HG02798 (cell line): ENCODE measurements at regions not wholly inside any gene's neighbourhood (a gene's known extent, or its start where the extent isn't known, plus 50 kb on each side); places are given as distances from the start of the nearest gene placed in this dataset.
"Not testable (repeated sequence)": the region's sequence is repeated elsewhere in the genome, so short reads cannot be mapped to it uniquely, and the experiment has no call there.

Experiments
- ATAC-seq: cut with Tn5 transposase; IDR thresholded peaks from one replicate; pipeline ENCODE4 v1.9.1; 2021; ENCODE audit warnings: mild to moderate bottlenecking; ENCODE audit not compliant: unreplicated experiment, poor library complexity

DNA sequence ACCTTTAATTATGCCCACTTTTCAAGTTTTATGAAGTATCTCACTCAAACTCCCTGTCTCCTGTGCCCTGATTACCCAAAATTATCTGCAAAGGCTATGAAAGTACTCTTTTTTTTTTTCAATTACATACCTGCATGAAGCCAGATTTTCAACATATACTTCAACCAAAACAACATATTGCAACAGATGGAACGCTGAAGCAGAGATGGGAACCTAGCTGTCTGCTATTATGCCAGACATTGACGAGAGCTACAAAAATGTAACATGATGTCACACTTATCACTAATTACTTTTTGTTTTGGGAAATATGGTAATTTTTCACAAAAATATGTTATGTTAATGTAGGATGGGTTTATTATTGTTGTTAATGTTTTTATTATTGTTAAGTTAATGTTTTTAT lies 86.5 kb upstream of the SLC1A3 start:
- no peak for ATAC-seq

- no peak for ATAC-seq
Observed at GRCh38 chr5:36521219-36521618, 85.2 kb upstream of the SLC1A3 start.

DNA sequence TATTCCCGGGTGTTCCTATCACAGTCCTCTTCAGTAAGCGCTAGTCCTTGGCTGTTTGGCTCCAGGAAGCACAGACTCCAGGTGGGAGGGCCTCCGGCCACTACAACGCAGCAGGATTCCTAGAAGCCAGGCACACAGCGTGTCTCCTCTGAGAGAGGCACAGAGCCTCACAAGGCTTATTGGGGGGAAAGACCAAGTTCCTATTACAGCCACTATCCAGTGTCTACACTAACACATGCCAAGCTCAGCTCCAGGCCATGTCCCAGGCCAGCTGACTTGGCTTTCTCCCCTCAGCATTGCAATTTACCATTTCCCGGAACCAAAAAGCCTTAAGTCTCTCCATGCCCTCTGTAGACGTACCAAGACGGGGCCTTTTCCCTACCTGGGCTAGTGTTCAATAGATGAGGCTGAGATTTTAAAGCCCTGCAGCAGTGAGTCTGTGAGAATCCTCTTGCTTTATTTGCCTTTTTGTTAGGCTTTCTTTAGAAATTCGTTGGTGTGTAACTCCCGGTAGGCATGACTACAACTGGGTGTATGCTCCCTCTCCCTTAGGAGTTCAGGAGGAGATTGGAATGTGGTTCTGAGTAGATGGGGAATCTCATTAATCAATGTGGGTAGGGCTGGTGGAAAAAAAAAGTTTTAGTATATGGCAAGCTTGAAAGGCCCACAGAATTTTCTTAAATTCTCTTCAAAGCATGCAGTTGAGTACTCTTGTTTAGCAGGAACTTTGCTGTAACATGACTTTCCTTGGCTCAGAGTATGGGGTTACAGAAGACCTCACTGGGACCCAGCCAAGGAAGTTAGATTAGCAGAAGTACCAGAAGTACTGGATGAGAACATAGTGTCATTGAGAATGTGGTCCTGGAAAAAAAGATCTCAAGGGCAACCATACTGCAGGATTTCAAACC lies 84.3 kb upstream of the SLC1A3 start:
- ATAC-seq = no peak

DNA sequence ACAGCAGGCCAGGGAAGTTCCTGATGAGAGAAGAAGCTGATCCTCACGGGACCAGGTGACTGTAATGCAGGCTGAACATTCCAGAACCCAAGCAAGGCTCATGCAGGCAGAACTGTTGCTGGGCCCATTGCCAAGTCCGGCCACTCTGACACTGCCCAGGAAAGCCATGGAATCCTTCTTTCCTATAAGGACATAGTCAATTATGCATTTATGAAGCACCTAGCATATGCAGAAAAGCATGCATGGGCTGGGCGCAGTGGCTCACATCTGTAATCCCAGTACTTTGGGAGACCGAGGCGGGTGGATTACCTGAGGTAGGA lies 83.7 kb upstream of the SLC1A3 start:
- ATAC-seq = no peak

GRCh38 chr5:36523450-36523849 lies 83.0 kb upstream of the SLC1A3 start:
- no peak for ATAC-seq

- no peak for ATAC-seq
Observed at GRCh38 chr5:36523926-36524325, 82.5 kb upstream of the SLC1A3 start.

- ATAC-seq = no peak
Observed at GRCh38 chr5:36526537-36526936, 79.9 kb upstream of the SLC1A3 start.

GRCh38 chr5:36528588-36528987 lies 77.8 kb upstream of the SLC1A3 start:
- ATAC-seq = no peak

DNA sequence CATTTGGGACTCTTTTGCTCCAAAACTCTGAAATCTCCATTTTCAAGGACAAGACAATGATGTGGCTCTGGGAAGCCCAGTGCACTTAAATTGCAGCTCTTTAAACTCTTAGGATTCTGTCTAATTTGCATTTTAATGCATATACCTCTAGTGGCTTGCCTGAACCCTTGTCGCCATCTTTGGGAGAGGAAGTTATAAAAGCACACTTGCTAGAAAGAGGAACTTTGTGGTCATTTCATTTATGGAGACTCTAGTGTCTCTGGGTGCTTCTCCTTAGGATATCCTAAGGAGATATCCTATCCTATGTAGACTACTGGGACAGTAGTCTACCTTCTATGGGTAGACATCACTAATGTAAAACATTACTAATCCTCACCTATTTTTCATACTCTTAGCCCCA lies 77.3 kb upstream of the SLC1A3 start:
- ATAC-seq = no peak

- ATAC-seq = no peak
Observed at GRCh38 chr5:36530215-36530614, 76.2 kb upstream of the SLC1A3 start.

DNA sequence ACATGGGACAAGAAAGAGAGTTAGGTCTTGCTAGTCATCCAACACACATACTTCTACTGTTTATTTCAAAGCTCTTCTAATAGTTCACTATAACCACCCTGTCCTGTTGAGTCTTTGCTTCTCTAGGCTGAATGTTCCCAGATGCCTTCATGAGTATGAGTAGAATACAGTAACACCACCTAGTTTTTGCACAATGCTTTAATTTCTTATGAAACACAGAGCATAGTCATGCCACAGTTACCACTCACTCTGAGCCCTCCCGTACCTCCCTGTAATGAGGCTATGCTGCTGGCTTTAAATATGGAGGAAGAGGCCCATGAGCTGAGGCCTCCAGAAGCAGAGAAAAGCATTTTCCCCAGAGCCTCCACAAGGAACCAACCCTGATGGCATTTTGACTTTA lies 75.0 kb upstream of the SLC1A3 start:
- ATAC-seq = no peak

DNA sequence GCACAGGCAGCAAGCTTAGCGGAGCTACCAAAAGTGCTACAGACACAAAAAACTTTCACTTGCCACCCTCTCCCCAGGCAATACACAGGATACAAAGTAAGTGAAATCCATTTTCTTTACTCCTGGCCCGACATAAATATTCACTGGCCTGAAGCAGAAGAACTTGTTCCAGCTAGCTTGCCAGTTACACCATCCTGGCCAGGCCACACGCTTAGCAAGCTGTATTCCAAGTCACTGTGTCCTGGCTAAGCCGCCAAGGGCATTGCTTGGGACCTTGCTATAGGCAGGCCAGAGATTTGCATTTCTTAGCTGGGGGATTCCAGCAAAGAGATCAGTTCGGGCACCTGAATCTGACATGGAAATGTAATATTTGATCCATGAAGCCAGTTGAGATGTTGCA lies 71.0 kb upstream of the SLC1A3 start:
- no peak for ATAC-seq

GRCh38 chr5:36535859-36536615 lies 70.4 kb upstream of the SLC1A3 start:
- ATAC-seq = no peak

GRCh38 chr5:36536616-36537005 lies 69.8 kb upstream of the SLC1A3 start:
- ATAC-seq = no peak

DNA sequence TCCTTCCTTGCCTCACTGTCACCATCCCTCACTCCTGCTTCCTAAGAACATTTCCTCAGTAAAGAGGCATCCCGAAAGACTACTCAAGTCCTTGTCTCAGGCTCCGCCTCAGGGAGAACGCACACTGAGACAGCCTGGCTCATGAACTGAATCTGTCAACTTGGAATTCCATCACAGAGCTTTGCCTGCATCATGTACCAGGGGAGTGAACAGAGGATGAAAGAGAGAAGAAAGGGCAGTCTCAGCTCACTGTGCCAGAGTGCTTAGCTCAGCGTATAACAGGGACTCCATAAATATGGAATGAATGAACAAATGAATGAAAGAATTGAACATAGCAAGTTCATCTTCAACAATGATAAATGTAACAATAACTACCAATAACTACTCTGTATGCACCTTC lies 68.7 kb upstream of the SLC1A3 start:
- no peak for ATAC-seq

- no peak for ATAC-seq
Observed at GRCh38 chr5:36552651-36553393, 53.6 kb upstream of the SLC1A3 start.

GRCh38 chr5:36555035-36555434 lies 51.4 kb upstream of the SLC1A3 start:
- ATAC-seq = not testable (repeated sequence)
